Lung microvascular endothelial cell (primary cell): ENCODE measurements at regions not wholly inside any gene's neighbourhood (a gene's known extent, or its start where the extent isn't known, plus 50 kb on each side); places are given as distances from the start of the nearest gene placed in this dataset.

Experiments used
- DNase-seq, 2 donors: peaks; one replicate each; pipeline versions ENCODE4 v3.0.0 to v3.0.0-alpha.2; 2010; ENCODE audit warnings: low read depth in 2 of 2

GRCh38 chr20:24337069-24337468 lies 132.4 kb upstream of the SYNDIG1 start:
- DNase-seq = peak in 1 of 2 donors; percentile 41

- DNase-seq = no peak
Observed at GRCh38 chr20:24334830-24335229, 134.6 kb upstream of the SYNDIG1 start.

- DNase-seq = no peak
Observed at GRCh38 chr20:24332956-24333355, 136.5 kb upstream of the SYNDIG1 start.

- DNase-seq = no peak
Observed at GRCh38 chr20:24331939-24332338, 137.5 kb upstream of the SYNDIG1 start.

- DNase-seq = no peak
Observed at GRCh38 chr20:24328901-24329300, 140.5 kb upstream of the SYNDIG1 start.

- DNase-seq = no peak
Observed at GRCh38 chr20:24321973-24322372, 147.5 kb upstream of the SYNDIG1 start.

GRCh38 chr20:24318569-24319352 lies 150.7 kb upstream of the SYNDIG1 start:
- no peak for DNase-seq

GRCh38 chr20:24317224-24317623 lies 152.2 kb upstream of the SYNDIG1 start:
- DNase-seq = no peak

GRCh38 chr20:24316731-24317130 lies 152.7 kb upstream of the SYNDIG1 start:
- DNase-seq = no peak

- DNase-seq = no peak
Observed at GRCh38 chr20:24314053-24314452, 155.4 kb upstream of the SYNDIG1 start.

- no peak for DNase-seq
Observed at GRCh38 chr20:24309596-24309995, 159.8 kb upstream of the SYNDIG1 start.

GRCh38 chr20:24305371-24305770 lies 164.1 kb upstream of the SYNDIG1 start:
- no peak for DNase-seq

GRCh38 chr20:24304291-24304690 lies 165.1 kb upstream of the SYNDIG1 start:
- DNase-seq = no peak

GRCh38 chr20:24303393-24304170 lies 165.8 kb upstream of the SYNDIG1 start:
- DNase-seq = no peak

- DNase-seq = no peak
Observed at GRCh38 chr20:24297993-24298392, 171.4 kb upstream of the SYNDIG1 start.

- DNase-seq = no peak
Observed at GRCh38 chr20:24296477-24297261, 172.8 kb upstream of the SYNDIG1 start.

- DNase-seq = no peak
Observed at GRCh38 chr20:24291014-24291413, 178.4 kb upstream of the SYNDIG1 start.

- no peak for DNase-seq
Observed at GRCh38 chr20:24289737-24290481, 179.5 kb upstream of the SYNDIG1 start.

GRCh38 chr20:24283186-24283585 lies 186.2 kb upstream of the SYNDIG1 start:
- DNase-seq = no peak

- DNase-seq = no peak
Observed at GRCh38 chr20:24277196-24277595, 192.2 kb upstream of the SYNDIG1 start.

GRCh38 chr20:24275946-24276705 lies 193.3 kb upstream of the SYNDIG1 start:
- DNase-seq = no peak
